ENCODE measurements at regions not wholly inside any gene's neighbourhood (a gene's known extent, or its start where the extent isn't known, plus 50 kb on each side); places are given as distances from the start of the nearest gene placed in this dataset.

GRCh38 chr1:244239261-244239770 lies 188.2 kb downstream of the ZBTB18 start:
- no peak overlapping the region for H3K27ac ChIP-seq (replicated peaks)
- no peak for DNase-seq (ENCODE audit: low read depth in 1 of 2, low spot score in 1 of 2)
- no peak for TF ChIP-seq SPI1 (IDR thresholded peaks at IDR 0.05; ENCODE audit: borderline replicate concordance, low read depth)
- no peak for TF ChIP-seq GABPA (IDR thresholded peaks at IDR 0.05; ENCODE audit: low read depth)
- no peak for TF ChIP-seq POLR2AphosphoS5 (IDR thresholded peaks at IDR 0.05; ENCODE audit: low read depth)
- TF ChIP-seq REST (IDR thresholded peaks at IDR 0.05; ENCODE audit: insufficient replicate concordance, low read depth), result no peak
- TF ChIP-seq, protein P1, sequence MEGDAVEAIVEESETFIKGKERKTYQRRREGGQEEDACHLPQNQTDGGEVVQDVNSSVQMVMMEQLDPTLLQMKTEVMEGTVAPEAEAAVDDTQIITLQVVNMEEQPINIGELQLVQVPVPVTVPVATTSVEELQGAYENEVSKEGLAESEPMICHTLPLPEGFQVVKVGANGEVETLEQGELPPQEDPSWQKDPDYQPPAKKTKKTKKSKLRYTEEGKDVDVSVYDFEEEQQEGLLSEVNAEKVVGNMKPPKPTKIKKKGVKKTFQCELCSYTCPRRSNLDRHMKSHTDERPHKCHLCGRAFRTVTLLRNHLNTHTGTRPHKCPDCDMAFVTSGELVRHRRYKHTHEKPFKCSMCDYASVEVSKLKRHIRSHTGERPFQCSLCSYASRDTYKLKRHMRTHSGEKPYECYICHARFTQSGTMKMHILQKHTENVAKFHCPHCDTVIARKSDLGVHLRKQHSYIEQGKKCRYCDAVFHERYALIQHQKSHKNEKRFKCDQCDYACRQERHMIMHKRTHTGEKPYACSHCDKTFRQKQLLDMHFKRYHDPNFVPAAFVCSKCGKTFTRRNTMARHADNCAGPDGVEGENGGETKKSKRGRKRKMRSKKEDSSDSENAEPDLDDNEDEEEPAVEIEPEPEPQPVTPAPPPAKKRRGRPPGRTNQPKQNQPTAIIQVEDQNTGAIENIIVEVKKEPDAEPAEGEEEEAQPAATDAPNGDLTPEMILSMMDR (IDR thresholded peaks at IDR 0.05; ENCODE audit: insufficient read depth, low read length), result no peak
- H3K4me3 ChIP-seq (replicated peaks; ENCODE audit: insufficient read depth, low read length), result no peak overlapping the region
- H3K27me3 ChIP-seq (ENCODE audit: insufficient read depth, poor library complexity, severe bottlenecking), result no peaks in the 10 kb centered on the region

DNA sequence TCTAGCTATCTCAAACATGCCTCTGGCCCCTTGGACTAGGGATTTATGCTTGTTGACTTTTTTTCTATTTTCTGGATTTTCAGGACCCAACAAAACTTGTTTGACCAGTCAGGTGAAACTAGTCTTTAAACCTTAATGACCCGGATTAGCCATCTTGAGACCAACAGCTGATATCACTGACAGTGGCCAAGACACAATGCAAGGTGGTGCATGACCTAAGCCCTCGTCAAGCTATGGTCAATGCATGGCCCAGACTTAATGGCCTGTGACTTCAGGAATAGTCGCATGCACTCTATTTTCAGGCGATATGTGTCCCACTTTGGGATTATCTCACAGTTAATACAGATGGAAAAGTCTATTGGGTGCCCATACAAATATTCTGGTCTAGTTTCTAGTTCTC lies 190.4 kb downstream of the ZBTB18 start:
- no peaks in the 10 kb centered on the region for H3K27me3 ChIP-seq (ENCODE audit: insufficient read depth, poor library complexity, severe bottlenecking)
- no peak for DNase-seq (ENCODE audit: low read depth in 1 of 2, low spot score in 1 of 2)
- TF ChIP-seq REST (IDR thresholded peaks at IDR 0.05; ENCODE audit: insufficient replicate concordance, low read depth) (no peak), GABPA (IDR thresholded peaks at IDR 0.05; ENCODE audit: low read depth) (no peak), SPI1 (IDR thresholded peaks at IDR 0.05; ENCODE audit: borderline replicate concordance, low read depth) (no peak), POLR2AphosphoS5 (IDR thresholded peaks at IDR 0.05; ENCODE audit: low read depth) (no peak)
- TF ChIP-seq, protein P1 (IDR thresholded peaks at IDR 0.05; ENCODE audit: insufficient read depth, low read length), result no peak
- H3K27ac ChIP-seq (replicated peaks), result no peak overlapping the region
- H3K4me3 ChIP-seq (replicated peaks; ENCODE audit: insufficient read depth, low read length), result no peak overlapping the region

GRCh38 chr1:244242446-244242845 lies 191.4 kb downstream of the ZBTB18 start:
- DNase-seq (ENCODE audit: low read depth in 1 of 2, low spot score in 1 of 2), result no peak
- no peaks in the 10 kb centered on the region for H3K27me3 ChIP-seq (ENCODE audit: insufficient read depth, poor library complexity, severe bottlenecking)
- no peak for TF ChIP-seq POLR2AphosphoS5 (IDR thresholded peaks at IDR 0.05; ENCODE audit: low read depth)
- no peak for TF ChIP-seq GABPA (IDR thresholded peaks at IDR 0.05; ENCODE audit: low read depth)
- no peak for TF ChIP-seq SPI1 (IDR thresholded peaks at IDR 0.05; ENCODE audit: borderline replicate concordance, low read depth)
- TF ChIP-seq REST (IDR thresholded peaks at IDR 0.05; ENCODE audit: insufficient replicate concordance, low read depth), result no peak
- TF ChIP-seq, protein P1 (IDR thresholded peaks at IDR 0.05; ENCODE audit: insufficient read depth, low read length), result no peak
- no peak overlapping the region for H3K4me3 ChIP-seq (replicated peaks; ENCODE audit: insufficient read depth, low read length)
- no peak overlapping the region for H3K27ac ChIP-seq (replicated peaks)
